SK-N-SH treated with all-trans-retinoic acid at 6 μM for 48 hours (cell line): ENCODE measurements at regions not wholly inside any gene's neighbourhood (a gene's known extent, or its start where the extent isn't known, plus 50 kb on each side); places are given as distances from the start of the nearest gene placed in this dataset.
A peak's percentile ranks its signal among the peaks of the same experiment; 100 is the strongest.

ENCODE experiments used
- ATAC-seq: fragments of 200-7000 bp; cut with Tn5 transposase; 3 replicates; pipeline ENCODE4 v1.9.1; 2020; ENCODE audit warnings: mild to moderate bottlenecking, moderate library complexity
- ARNTL ChIP-seq: fragments of 450-650 bp; formaldehyde crosslinking; IDR thresholded peaks from 2 replicates; pipeline ENCODE4 v1.5.0; 2020; ENCODE audit warnings: low read depth, mild to moderate bottlenecking, moderate library complexity, borderline replicate concordance
- BACH2 ChIP-seq: fragments of 250-450 bp; sonication (Bioruptor Pico); IDR thresholded peaks from 2 replicates; pipeline ENCODE4 v1.9.0; 2021; ENCODE audit warnings: mild to moderate bottlenecking, borderline replicate concordance
- CSDC2 ChIP-seq: fragments of 250-450 bp; sonication (Bioruptor Pico); IDR thresholded peaks from 2 replicates; pipeline ENCODE4 v1.5.0; 2020; ENCODE audit warnings: mild to moderate bottlenecking, moderate library complexity
- ESRRG ChIP-seq: fragments of 250-450 bp; sonication (Bioruptor Pico); IDR thresholded peaks from 2 replicates; pipeline ENCODE4 v1.6.1; 2021; ENCODE audit warnings: mild to moderate bottlenecking
- GLIS3 ChIP-seq: fragments of 250-450 bp; sonication (Bioruptor Pico); IDR thresholded peaks from 2 replicates; pipeline ENCODE4 v1.5.0; 2020; ENCODE audit warnings: mild to moderate bottlenecking, moderate library complexity
- ISL1 ChIP-seq: fragments of 250-450 bp; sonication (Bioruptor Pico); IDR thresholded peaks from 2 replicates; pipeline ENCODE4 v2.1.2; 2022; ENCODE audit warnings: mild to moderate bottlenecking, moderate library complexity
- OSR1 ChIP-seq: fragments of 250-450 bp; sonication (Bioruptor Pico); IDR thresholded peaks from 2 replicates; pipeline ENCODE4 v1.8.0; 2022; ENCODE audit warnings: moderate library complexity, mild to moderate bottlenecking, inconsistent platforms
- PPARA ChIP-seq: fragments of 250-450 bp; sonication (Bioruptor Pico); IDR thresholded peaks from 2 replicates; pipeline ENCODE4 v1.5.0; 2020; ENCODE audit warnings: mild to moderate bottlenecking, borderline replicate concordance
- RARB ChIP-seq: fragments of 250-450 bp; sonication (Bioruptor Pico); IDR thresholded peaks from 2 replicates; pipeline ENCODE4 v1.8.0; 2021; ENCODE audit warnings: mild to moderate bottlenecking, moderate library complexity
- SNAI2 ChIP-seq: fragments of 250-450 bp; sonication (Bioruptor Pico); IDR thresholded peaks from 2 replicates; pipeline ENCODE4 v1.5.0; 2020; ENCODE audit warnings: mild to moderate bottlenecking, moderate library complexity
- TCF4 ChIP-seq: fragments of 250-450 bp; sonication (Bioruptor Pico); IDR thresholded peaks from 2 replicates; pipeline ENCODE4 v1.8.0; 2021; ENCODE audit warnings: mild to moderate bottlenecking, moderate library complexity, borderline replicate concordance
- TOX ChIP-seq: fragments of 250-450 bp; sonication (Bioruptor Pico); IDR thresholded peaks from 2 replicates; pipeline ENCODE4 v1.8.0; 2021; ENCODE audit warnings: mild to moderate bottlenecking, moderate library complexity, borderline replicate concordance
- ZC3H10 ChIP-seq: fragments of 250-450 bp; sonication (Bioruptor Pico); IDR thresholded peaks from 2 replicates; pipeline ENCODE4 v1.5.1; 2021; ENCODE audit warnings: mild to moderate bottlenecking, moderate library complexity
- ZFP3 ChIP-seq: fragments of 250-450 bp; sonication (Bioruptor Pico); IDR thresholded peaks from 2 replicates; pipeline ENCODE4 v1.5.0; 2020; ENCODE audit warnings: mild to moderate bottlenecking, moderate library complexity
- ZFP30 ChIP-seq: fragments of 450-650 bp; formaldehyde crosslinking; IDR thresholded peaks from 2 replicates; pipeline ENCODE4 v1.5.0; 2022; ENCODE audit warnings: mild to moderate bottlenecking, moderate library complexity
- ZNF565 ChIP-seq: fragments of 450-650 bp; formaldehyde crosslinking; conservative IDR thresholded peaks from 2 replicates; pipeline ENCODE4 v1.5.0; 2020; ENCODE audit warnings: low read depth, mild to moderate bottlenecking, moderate library complexity
- ZNF70 ChIP-seq: fragments of 450-650 bp; formaldehyde crosslinking; IDR thresholded peaks from 2 replicates; pipeline ENCODE4 v1.5.0; 2020; ENCODE audit warnings: mild to moderate bottlenecking, moderate library complexity
- ZNF8 ChIP-seq: fragments of 450-650 bp; formaldehyde crosslinking; IDR thresholded peaks from 2 replicates; pipeline ENCODE4 v1.5.0; 2020; ENCODE audit warnings: mild to moderate bottlenecking, moderate library complexity
- TF ChIP-seq, protein P1 (sequence below): fragments of 250-450 bp; sonication (Bioruptor Pico); IDR thresholded peaks from 2 replicates; pipeline ENCODE4 v1.8.0; 2020; ENCODE audit warnings: mild to moderate bottlenecking, moderate library complexity, borderline replicate concordance
- TF ChIP-seq, protein P2 (sequence below): fragments of 250-450 bp; sonication (Bioruptor Pico); IDR thresholded peaks from 2 replicates; pipeline ENCODE4 v1.5.1; 2020; ENCODE audit warnings: low read depth, mild to moderate bottlenecking, moderate library complexity
- TF ChIP-seq, protein P3 (sequence below): fragments of 250-450 bp; sonication (Bioruptor Pico); IDR thresholded peaks from 2 replicates; pipeline ENCODE4 v1.5.1; 2021; ENCODE audit warnings: mild to moderate bottlenecking, moderate library complexity

DNA sequence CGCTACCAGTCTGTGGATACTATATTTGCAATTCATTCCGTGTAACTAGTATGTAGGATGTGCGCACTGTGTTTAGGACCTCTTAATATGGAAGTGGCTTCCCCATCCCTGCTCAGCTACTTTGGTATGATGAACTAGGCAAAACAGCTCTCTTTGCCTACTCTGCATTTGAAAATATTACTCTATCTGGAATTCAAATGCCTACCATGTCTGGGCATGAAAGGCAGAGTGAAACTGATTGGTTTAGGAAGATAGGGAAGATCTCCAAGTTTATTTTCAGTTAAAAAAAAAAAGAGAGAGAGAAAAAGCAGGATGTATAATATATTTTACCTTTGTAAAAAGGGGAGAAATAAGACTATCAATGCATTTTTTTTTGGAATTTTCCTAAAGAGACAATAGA is 74.1 kb upstream of the ELL2 start:
- no peak for ATAC-seq
- TF ChIP-seq CSDC2 (CRISPR knock-in tag), result no peak
- TF ChIP-seq RARB (CRISPR knock-in tag), result no peak
- no peak for TF ChIP-seq BACH2 (CRISPR knock-in tag)
- no peak for TF ChIP-seq ZNF565 (CRISPR knock-in tag)
- TF ChIP-seq ARNTL (CRISPR knock-in tag), result no peak
- TF ChIP-seq SNAI2, result no peak
- TF ChIP-seq ZC3H10 (CRISPR knock-in tag), result no peak
- TF ChIP-seq, protein P1, sequence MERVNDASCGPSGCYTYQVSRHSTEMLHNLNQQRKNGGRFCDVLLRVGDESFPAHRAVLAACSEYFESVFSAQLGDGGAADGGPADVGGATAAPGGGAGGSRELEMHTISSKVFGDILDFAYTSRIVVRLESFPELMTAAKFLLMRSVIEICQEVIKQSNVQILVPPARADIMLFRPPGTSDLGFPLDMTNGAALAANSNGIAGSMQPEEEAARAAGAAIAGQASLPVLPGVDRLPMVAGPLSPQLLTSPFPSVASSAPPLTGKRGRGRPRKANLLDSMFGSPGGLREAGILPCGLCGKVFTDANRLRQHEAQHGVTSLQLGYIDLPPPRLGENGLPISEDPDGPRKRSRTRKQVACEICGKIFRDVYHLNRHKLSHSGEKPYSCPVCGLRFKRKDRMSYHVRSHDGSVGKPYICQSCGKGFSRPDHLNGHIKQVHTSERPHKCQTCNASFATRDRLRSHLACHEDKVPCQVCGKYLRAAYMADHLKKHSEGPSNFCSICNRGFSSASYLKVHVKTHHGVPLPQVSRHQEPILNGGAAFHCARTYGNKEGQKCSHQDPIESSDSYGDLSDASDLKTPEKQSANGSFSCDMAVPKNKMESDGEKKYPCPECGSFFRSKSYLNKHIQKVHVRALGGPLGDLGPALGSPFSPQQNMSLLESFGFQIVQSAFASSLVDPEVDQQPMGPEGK, result no peak

DNA sequence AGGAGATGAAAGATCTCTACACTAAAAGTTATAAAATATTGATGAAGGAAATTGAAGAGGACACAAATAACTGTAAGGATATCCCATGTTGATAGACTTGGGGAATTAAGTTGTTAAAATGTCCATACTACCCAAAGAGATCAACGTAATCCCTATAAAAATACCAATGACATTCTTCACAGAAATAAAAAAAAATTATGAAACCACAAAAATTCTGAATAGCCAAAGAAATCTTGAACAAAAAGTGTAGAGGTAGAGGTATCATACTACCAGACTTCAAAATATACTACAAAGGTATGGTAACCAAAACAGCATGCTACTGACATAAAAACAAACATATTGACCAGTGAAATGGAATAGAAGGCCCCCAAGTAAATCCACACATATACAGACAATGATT is 71.5 kb upstream of the ELL2 start:
- ATAC-seq, result no peak

DNA sequence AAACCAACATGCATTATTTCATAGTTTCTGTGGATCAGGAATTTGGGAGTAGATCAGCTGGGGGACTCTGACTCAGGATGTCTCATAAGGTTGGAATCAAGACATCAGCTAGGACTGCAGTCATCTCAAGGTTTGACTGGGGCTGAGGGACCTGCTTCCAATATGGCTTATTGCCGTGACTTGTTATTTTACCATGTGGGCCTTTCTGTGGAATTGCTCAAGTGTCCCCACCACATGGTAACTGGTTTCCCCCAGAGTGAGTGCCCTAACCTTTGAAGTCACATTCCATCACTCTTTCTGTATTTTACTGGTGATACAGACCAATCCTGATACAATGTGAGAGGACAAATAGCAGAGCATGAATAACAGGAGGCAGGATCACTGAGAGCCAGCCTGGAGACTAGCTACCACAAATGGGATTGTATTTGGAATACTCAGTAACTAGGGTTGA is 70.2 kb upstream of the ELL2 start:
- TF ChIP-seq BACH2 (CRISPR knock-in tag) (no peak), GLIS3 (CRISPR knock-in tag) (no peak), CSDC2 (CRISPR knock-in tag) (no peak), ISL1 (CRISPR knock-in tag) (no peak), TCF4 (no peak), ZNF565 (CRISPR knock-in tag) (no peak), SNAI2 (no peak), RARB (CRISPR knock-in tag) (no peak), ZNF70 (CRISPR knock-in tag) (no peak)
- TF ChIP-seq, protein P2, sequence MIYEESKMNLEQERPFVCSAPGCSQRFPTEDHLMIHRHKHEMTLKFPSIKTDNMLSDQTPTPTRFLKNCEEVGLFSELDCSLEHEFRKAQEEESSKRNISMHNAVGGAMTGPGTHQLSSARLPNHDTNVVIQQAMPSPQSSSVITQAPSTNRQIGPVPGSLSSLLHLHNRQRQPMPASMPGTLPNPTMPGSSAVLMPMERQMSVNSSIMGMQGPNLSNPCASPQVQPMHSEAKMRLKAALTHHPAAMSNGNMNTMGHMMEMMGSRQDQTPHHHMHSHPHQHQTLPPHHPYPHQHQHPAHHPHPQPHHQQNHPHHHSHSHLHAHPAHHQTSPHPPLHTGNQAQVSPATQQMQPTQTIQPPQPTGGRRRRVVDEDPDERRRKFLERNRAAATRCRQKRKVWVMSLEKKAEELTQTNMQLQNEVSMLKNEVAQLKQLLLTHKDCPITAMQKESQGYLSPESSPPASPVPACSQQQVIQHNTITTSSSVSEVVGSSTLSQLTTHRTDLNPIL (CRISPR knock-in tag), result no peak
- TF ChIP-seq, protein P3, sequence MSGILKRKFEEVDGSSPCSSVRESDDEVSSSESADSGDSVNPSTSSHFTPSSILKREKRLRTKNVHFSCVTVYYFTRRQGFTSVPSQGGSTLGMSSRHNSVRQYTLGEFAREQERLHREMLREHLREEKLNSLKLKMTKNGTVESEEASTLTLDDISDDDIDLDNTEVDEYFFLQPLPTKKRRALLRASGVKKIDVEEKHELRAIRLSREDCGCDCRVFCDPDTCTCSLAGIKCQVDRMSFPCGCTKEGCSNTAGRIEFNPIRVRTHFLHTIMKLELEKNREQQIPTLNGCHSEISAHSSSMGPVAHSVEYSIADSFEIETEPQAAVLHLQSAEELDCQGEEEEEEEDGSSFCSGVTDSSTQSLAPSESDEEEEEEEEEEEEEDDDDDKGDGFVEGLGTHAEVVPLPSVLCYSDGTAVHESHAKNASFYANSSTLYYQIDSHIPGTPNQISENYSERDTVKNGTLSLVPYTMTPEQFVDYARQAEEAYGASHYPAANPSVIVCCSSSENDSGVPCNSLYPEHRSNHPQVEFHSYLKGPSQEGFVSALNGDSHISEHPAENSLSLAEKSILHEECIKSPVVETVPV (CRISPR knock-in tag), result no peak

More for the DNA sequence above, 71.5 kb upstream of the ELL2 start:
- no peak for TF ChIP-seq RARB (CRISPR knock-in tag)
- TF ChIP-seq SNAI2, result no peak
- no peak for TF ChIP-seq ZFP3

DNA sequence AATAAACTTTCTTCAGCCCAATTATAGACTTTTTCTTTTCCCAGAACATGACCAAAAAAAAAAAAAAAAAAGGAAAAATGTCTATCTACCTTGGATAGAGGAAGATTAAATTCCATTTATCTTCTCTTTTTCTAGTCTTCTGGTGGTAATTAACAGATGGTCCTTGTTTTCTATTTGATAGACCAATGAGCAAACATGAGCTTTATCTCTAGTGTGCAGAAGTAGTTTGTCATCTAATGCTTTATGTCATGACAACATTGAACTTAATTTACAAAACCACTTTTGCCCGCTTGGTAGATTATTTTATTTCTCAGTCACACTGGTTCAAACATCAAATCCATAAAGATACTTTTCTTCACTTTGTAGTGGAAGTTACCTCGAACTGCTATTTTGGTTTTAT is 69.5 kb upstream of the ELL2 start:
- no peak for ATAC-seq
- TF ChIP-seq CSDC2 (CRISPR knock-in tag) (no peak), ESRRG (CRISPR knock-in tag) (no peak), ISL1 (CRISPR knock-in tag) (no peak), GLIS3 (CRISPR knock-in tag) (no peak), ZFP30 (CRISPR knock-in tag) (no peak), TOX (CRISPR knock-in tag) (no peak), TCF4 (no peak), OSR1 (CRISPR knock-in tag) (no peak), RARB (CRISPR knock-in tag) (no peak), SNAI2 (no peak), PPARA (CRISPR knock-in tag) (no peak), ZNF70 (CRISPR knock-in tag) (no peak), ARNTL (CRISPR knock-in tag) (no peak), ZNF8 (CRISPR knock-in tag) (no peak), ZNF565 (CRISPR knock-in tag) (no peak)
- TF ChIP-seq, protein P2 (CRISPR knock-in tag), result no peak
- TF ChIP-seq, protein P3 (CRISPR knock-in tag), result no peak

More for the DNA sequence above, 70.2 kb upstream of the ELL2 start:
- peak; percentile 50; the same call in 2 of the 3 replicates for ATAC-seq
